ENCODE measurements at regions not wholly inside any gene's neighbourhood (a gene's known extent, or its start where the extent isn't known, plus 50 kb on each side); places are given as distances from the start of the nearest gene placed in this dataset.
"Not testable (repeated sequence)": the region's sequence is repeated elsewhere in the genome, so short reads cannot be mapped to it uniquely, and the experiment has no call there.

GRCh38 chr3:67064105-67064504 lies 66.0 kb downstream of the KBTBD8 start:
- intact Hi-C loops (cut with DNase I): no loop called here
- no peak for ATAC-seq

GRCh38 chr3:67067251-67067650 lies 69.1 kb downstream of the KBTBD8 start:
- DNase-seq (ENCODE audit: low spot score): no peak
- intact Hi-C loops (cut with DNase I): no loop called here
- no peak for ATAC-seq

More at GRCh38 chr3:67064105-67064504, 66.0 kb downstream of the KBTBD8 start:
- DNase-seq (ENCODE audit: low spot score): no peak

GRCh38 chr3:67072640-67073039 lies 74.5 kb downstream of the KBTBD8 start:
- ATAC-seq; DNase-seq (ENCODE audit: low spot score); intact Hi-C loops (cut with DNase I): not testable (repeated sequence)

GRCh38 chr3:67073812-67074211 lies 75.7 kb downstream of the KBTBD8 start:
- intact Hi-C loops (cut with DNase I): no loop called here
- ATAC-seq (no peak), DNase-seq (ENCODE audit: low spot score) (no peak)

- intact Hi-C loops (cut with DNase I): no loop called here
- no peak for ATAC-seq
- no peak for DNase-seq (ENCODE audit: low spot score)
Measured at GRCh38 chr3:67075295-67075694, 77.2 kb downstream of the KBTBD8 start.

- ATAC-seq (no peak), DNase-seq (ENCODE audit: low spot score) (no peak)
- intact Hi-C loops (cut with DNase I): no loop called here
Measured at GRCh38 chr3:67076607-67077006, 78.5 kb downstream of the KBTBD8 start.

GRCh38 chr3:67077656-67078055 lies 79.5 kb downstream of the KBTBD8 start:
- DNase-seq (ENCODE audit: low spot score): no peak
- intact Hi-C loops (cut with DNase I): no loop called here
- ATAC-seq: no peak

- intact Hi-C loops (cut with DNase I): no loop called here
- no peak for DNase-seq (ENCODE audit: low spot score)
Measured at GRCh38 chr3:67082533-67083024, 84.5 kb downstream of the KBTBD8 start.

GRCh38 chr3:67083277-67083676 lies 85.2 kb downstream of the KBTBD8 start:
- DNase-seq (ENCODE audit: low spot score) (no peak), ATAC-seq (no peak)
- intact Hi-C loops (cut with DNase I): no loop called here

More at GRCh38 chr3:67082533-67083024, 84.5 kb downstream of the KBTBD8 start:
- ATAC-seq: no peak

- ATAC-seq (no peak), DNase-seq (ENCODE audit: low spot score) (no peak)
- intact Hi-C loops (cut with DNase I): no loop called here
Measured at GRCh38 chr3:67087788-67088187, 89.7 kb downstream of the KBTBD8 start.

- ATAC-seq (no peak), DNase-seq (ENCODE audit: low spot score) (no peak)
- intact Hi-C loops (cut with DNase I): no loop called here
Measured at GRCh38 chr3:67090474-67090873, 92.4 kb downstream of the KBTBD8 start.

- DNase-seq (ENCODE audit: low spot score) (no peak), ATAC-seq (no peak)
- intact Hi-C loops (cut with DNase I): no loop called here
Measured at GRCh38 chr3:67093305-67093704, 95.2 kb downstream of the KBTBD8 start.

- no peak for DNase-seq (ENCODE audit: low spot score)
- ATAC-seq: no peak
- intact Hi-C loops (cut with DNase I): no loop called here
Measured at GRCh38 chr3:67094167-67094566, 96.1 kb downstream of the KBTBD8 start.

GRCh38 chr3:67094774-67095173 lies 96.7 kb downstream of the KBTBD8 start:
- ATAC-seq (no peak), DNase-seq (ENCODE audit: low spot score) (no peak)
- intact Hi-C loops (cut with DNase I): no loop called here

GRCh38 chr3:67104388-67104787 lies 106.3 kb downstream of the KBTBD8 start:
- intact Hi-C loops (cut with DNase I): no loop called here
- no peak for ATAC-seq
- DNase-seq (ENCODE audit: low spot score): no peak

- intact Hi-C loops (cut with DNase I): no loop called here
- DNase-seq (ENCODE audit: low spot score): no peak
- no peak for ATAC-seq
Measured at GRCh38 chr3:67106874-67107273, 108.8 kb downstream of the KBTBD8 start.

- intact Hi-C loops (cut with DNase I): loop anchor here (10.0 kb wide), 1 partner anchor 1765 kb away; no protein-coding TSS in a partner anchor
- ATAC-seq: no peak
- DNase-seq (ENCODE audit: low spot score): no peak
Measured at GRCh38 chr3:67109651-67110204, 111.6 kb downstream of the KBTBD8 start.

- DNase-seq (ENCODE audit: low spot score) (peak; percentile 81), ATAC-seq (peak; percentile 64)
- intact Hi-C loops (cut with DNase I): loop anchor here (10.0 kb wide), 1 partner anchor 1761 kb away; no protein-coding TSS in a partner anchor
Measured at GRCh38 chr3:67113802-67114407, 115.8 kb downstream of the KBTBD8 start.

GRCh38 chr3:67118122-67118521 lies 120.0 kb downstream of the KBTBD8 start:
- DNase-seq (ENCODE audit: low spot score) (no peak), ATAC-seq (no peak)
- intact Hi-C loops (cut with DNase I): loop anchor here (10.0 kb wide), 1 partner anchor 1757 kb away; no protein-coding TSS in a partner anchor

GRCh38 chr3:67118635-67119034 lies 120.5 kb downstream of the KBTBD8 start:
- no peak for DNase-seq (ENCODE audit: low spot score)
- intact Hi-C loops (cut with DNase I): loop anchor here (10.0 kb wide), 1 partner anchor 1756 kb away; no protein-coding TSS in a partner anchor
- no peak for ATAC-seq

- ATAC-seq (no peak), DNase-seq (ENCODE audit: low spot score) (no peak)
- intact Hi-C loops (cut with DNase I): no loop called here
Measured at GRCh38 chr3:67123914-67124313, 125.8 kb downstream of the KBTBD8 start.

Data from sciatic nerve (tissue), 2 donors.